ENCODE measurements at regions not wholly inside any gene's neighbourhood (a gene's known extent, or its start where the extent isn't known, plus 50 kb on each side); places are given as distances from the start of the nearest gene placed in this dataset.

- FAIRE-seq (no peak), DNase-seq (ENCODE audit: low read depth, low spot score) (no peak)
- Histone ChIP-seq H3K27me3 (ENCODE audit: control insufficient read depth, extremely low read depth, insufficient read depth, low read length) (no peaks in the 10 kb centered on the region), H3K4me1 (ENCODE audit: control insufficient read depth, extremely low read depth, insufficient read depth, low read length) (no peaks in the 10 kb centered on the region), H3K27ac (ENCODE audit: control insufficient read depth, insufficient read depth, low read length) (no peak overlapping the region), H3K79me2 (ENCODE audit: control insufficient read depth, insufficient read depth, low read length) (no peaks in the 10 kb centered on the region), H3K9me3 (ENCODE audit: control insufficient read depth, low read depth, low read length) (no peaks in the 10 kb centered on the region), H3K4me2 (ENCODE audit: control insufficient read depth, extremely low read depth, insufficient read depth, low read depth, low read length) (no peak overlapping the region), H3K36me3 (ENCODE audit: control insufficient read depth in 2 of 2, extremely low read depth in 1 of 2, insufficient read depth in 2 of 2, low read length in 2 of 2) (no peaks in the 10 kb centered on the region), H4K20me1 (ENCODE audit: control insufficient read depth, extremely low read depth, insufficient read depth, low read length) (no peaks in the 10 kb centered on the region), H3K9ac (ENCODE audit: control insufficient read depth, extremely low read depth, insufficient read depth, low read length) (no peak overlapping the region), H3K4me3 (ENCODE audit: control insufficient read depth in 2 of 3, extremely low read depth in 1 of 3, insufficient read depth in 2 of 3, low read depth in 1 of 3, low read length in 3 of 3) (no peak overlapping the region), H2AFZ (ENCODE audit: control insufficient read depth, low read length) (no peak overlapping the region), H3K9me1 (ENCODE audit: control insufficient read depth, extremely low read depth, insufficient read depth, low read length) (no peaks in the 10 kb centered on the region)
- TF ChIP-seq CTCF (optimal IDR thresholded peaks at IDR 0.05 in 1 of 3, IDR thresholded peaks at IDR 0.05 in 1 of 3, conservative IDR thresholded peaks at IDR 0.05 in 1 of 3; ENCODE audit: extremely low read depth in 1 of 3, insufficient read depth in 2 of 3, low read length in 3 of 3) (no peak), EZH2 (IDR thresholded peaks at IDR 0.05; ENCODE audit: low read length) (no peak)
- dilution Hi-C loops (cut with MboI; ENCODE audit: extremely low pct_ligation_motif_present, low sequenced_read_pairs), result no loop called here
Measured at GRCh38 chr3:95565502-95565901, 1248.9 kb upstream of the EPHA6 start.

GRCh38 chr3:95567346-95567745 lies 1247.0 kb upstream of the EPHA6 start:
- no peak overlapping the region for H3K4me2 ChIP-seq (ENCODE audit: control insufficient read depth, extremely low read depth, insufficient read depth, low read depth, low read length)
- no peaks in the 10 kb centered on the region for H3K9me1 ChIP-seq (ENCODE audit: control insufficient read depth, extremely low read depth, insufficient read depth, low read length)
- DNase-seq (ENCODE audit: low read depth, low spot score), result no peak
- no peak overlapping the region for H3K27ac ChIP-seq (ENCODE audit: control insufficient read depth, insufficient read depth, low read length)
- H2AFZ ChIP-seq (ENCODE audit: control insufficient read depth, low read length), result no peak overlapping the region
- no peak overlapping the region for H3K4me3 ChIP-seq (ENCODE audit: control insufficient read depth in 2 of 3, extremely low read depth in 1 of 3, insufficient read depth in 2 of 3, low read depth in 1 of 3, low read length in 3 of 3)
- no peaks in the 10 kb centered on the region for H3K36me3 ChIP-seq (ENCODE audit: control insufficient read depth in 2 of 2, extremely low read depth in 1 of 2, insufficient read depth in 2 of 2, low read length in 2 of 2)
- H3K27me3 ChIP-seq (ENCODE audit: control insufficient read depth, extremely low read depth, insufficient read depth, low read length), result no peaks in the 10 kb centered on the region
- dilution Hi-C loops (cut with MboI; ENCODE audit: extremely low pct_ligation_motif_present, low sequenced_read_pairs), result no loop called here
- no peak for TF ChIP-seq CTCF (optimal IDR thresholded peaks at IDR 0.05 in 1 of 3, IDR thresholded peaks at IDR 0.05 in 1 of 3, conservative IDR thresholded peaks at IDR 0.05 in 1 of 3; ENCODE audit: extremely low read depth in 1 of 3, insufficient read depth in 2 of 3, low read length in 3 of 3)
- TF ChIP-seq EZH2 (IDR thresholded peaks at IDR 0.05; ENCODE audit: low read length), result no peak
- H3K4me1 ChIP-seq (ENCODE audit: control insufficient read depth, extremely low read depth, insufficient read depth, low read length), result no peaks in the 10 kb centered on the region
- no peaks in the 10 kb centered on the region for H3K79me2 ChIP-seq (ENCODE audit: control insufficient read depth, insufficient read depth, low read length)
- no peaks in the 10 kb centered on the region for H3K9me3 ChIP-seq (ENCODE audit: control insufficient read depth, low read depth, low read length)
- FAIRE-seq, result no peak
- H4K20me1 ChIP-seq (ENCODE audit: control insufficient read depth, extremely low read depth, insufficient read depth, low read length), result no peaks in the 10 kb centered on the region
- no peak overlapping the region for H3K9ac ChIP-seq (ENCODE audit: control insufficient read depth, extremely low read depth, insufficient read depth, low read length)

Measured in keratinocyte (primary cell).